ENCODE measurements at regions not wholly inside any gene's neighbourhood (a gene's known extent, or its start where the extent isn't known, plus 50 kb on each side); places are given as distances from the start of the nearest gene placed in this dataset.

DNA sequence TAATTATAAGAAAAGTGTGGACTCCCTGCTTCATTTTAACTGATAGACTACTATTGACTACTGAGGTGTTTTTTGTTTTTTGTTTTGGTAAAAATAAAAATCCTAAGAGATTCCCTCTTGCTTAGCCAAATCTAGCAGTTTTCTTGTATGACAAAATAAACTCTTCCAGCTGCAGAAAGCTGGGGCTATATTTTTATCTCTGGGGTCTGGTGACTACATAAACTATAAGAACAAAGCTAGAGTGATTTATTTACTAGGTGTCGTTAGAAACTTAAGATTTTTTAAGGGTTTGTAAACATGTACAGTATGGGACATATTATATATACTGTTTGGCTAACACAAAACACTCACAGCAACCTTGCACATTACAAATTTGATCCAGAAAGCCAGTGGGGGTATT, 467.4 kb upstream of the MPDZ start:
- no peak overlapping the region for H3K27ac ChIP-seq
- no peak for DNase-seq
- no peaks in the 10 kb centered on the region for H3K36me3 ChIP-seq
- H3K9me3 ChIP-seq: no peaks in the 10 kb centered on the region
- no peak for TF ChIP-seq POLR2A (IDR thresholded peaks at IDR 0.05)
- TF ChIP-seq, protein P1, sequence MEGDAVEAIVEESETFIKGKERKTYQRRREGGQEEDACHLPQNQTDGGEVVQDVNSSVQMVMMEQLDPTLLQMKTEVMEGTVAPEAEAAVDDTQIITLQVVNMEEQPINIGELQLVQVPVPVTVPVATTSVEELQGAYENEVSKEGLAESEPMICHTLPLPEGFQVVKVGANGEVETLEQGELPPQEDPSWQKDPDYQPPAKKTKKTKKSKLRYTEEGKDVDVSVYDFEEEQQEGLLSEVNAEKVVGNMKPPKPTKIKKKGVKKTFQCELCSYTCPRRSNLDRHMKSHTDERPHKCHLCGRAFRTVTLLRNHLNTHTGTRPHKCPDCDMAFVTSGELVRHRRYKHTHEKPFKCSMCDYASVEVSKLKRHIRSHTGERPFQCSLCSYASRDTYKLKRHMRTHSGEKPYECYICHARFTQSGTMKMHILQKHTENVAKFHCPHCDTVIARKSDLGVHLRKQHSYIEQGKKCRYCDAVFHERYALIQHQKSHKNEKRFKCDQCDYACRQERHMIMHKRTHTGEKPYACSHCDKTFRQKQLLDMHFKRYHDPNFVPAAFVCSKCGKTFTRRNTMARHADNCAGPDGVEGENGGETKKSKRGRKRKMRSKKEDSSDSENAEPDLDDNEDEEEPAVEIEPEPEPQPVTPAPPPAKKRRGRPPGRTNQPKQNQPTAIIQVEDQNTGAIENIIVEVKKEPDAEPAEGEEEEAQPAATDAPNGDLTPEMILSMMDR (IDR thresholded peaks at IDR 0.05): no peak
- H3K27me3 ChIP-seq: no peaks in the 10 kb centered on the region
- no peaks in the 10 kb centered on the region for H3K4me1 ChIP-seq
- no peak overlapping the region for H3K4me3 ChIP-seq

DNA sequence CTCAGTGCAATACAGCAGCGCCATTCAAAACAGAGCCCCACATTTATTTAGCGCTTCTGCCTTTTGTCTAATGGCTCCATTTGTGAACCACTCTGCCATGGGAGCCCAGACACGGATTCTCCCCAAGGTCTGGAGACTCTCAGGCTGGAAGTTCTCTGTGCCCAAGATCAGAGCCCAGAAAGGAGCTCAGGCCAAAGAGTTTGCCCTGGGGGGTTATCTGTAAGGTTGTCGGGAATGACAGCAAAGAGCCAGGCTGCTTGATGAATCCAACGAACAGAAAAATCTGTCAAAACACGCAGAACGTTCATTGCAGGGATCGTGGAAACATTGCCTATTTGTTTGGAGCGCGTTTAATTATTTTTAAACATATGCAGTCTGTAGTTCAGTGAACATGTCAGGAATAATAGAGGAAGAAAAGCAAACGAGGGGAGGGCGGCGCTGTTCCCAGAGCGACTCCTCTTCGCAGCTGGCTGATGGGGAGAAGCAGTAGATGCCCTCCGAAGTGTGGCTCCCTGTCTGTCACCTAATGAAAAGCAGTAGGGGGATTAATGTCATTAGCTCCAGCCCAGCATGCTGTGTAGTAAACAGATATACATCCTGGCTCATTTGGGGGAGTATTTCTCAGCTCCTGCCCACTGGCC, 464.9 kb upstream of the MPDZ start:
- H3K4me3 ChIP-seq: no peak overlapping the region
- TF ChIP-seq, protein P1 (IDR thresholded peaks at IDR 0.05): no peak
- no peak for TF ChIP-seq POLR2A (IDR thresholded peaks at IDR 0.05)
- no peaks in the 10 kb centered on the region for H3K9me3 ChIP-seq
- no peaks in the 10 kb centered on the region for H3K27me3 ChIP-seq
- DNase-seq: no peak
- H3K27ac ChIP-seq: no peak overlapping the region
- H3K4me1 ChIP-seq: no peaks in the 10 kb centered on the region
- no peaks in the 10 kb centered on the region for H3K36me3 ChIP-seq

DNA sequence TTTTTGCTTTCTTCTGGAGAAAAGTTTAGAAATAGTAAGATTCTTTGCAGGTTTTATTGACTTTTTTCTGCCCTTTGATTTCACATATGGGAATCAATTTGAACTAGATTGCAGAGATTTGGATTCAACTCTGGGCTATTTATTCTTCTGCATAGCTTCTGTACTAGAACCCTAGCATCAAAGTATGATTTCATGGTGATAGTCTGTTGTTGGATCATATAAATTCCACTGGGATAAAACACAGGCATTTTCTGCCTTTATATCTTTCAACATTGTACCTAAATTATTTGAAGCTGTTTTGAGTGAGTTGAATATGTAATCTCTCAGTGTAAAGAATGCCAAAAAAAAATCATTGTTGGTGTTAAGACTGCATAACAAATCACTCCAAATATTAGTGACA, 458.4 kb upstream of the MPDZ start:
- DNase-seq: no peak
- Histone ChIP-seq H3K36me3 (no peaks in the 10 kb centered on the region), H3K27me3 (no peaks in the 10 kb centered on the region), H3K9me3 (no peaks in the 10 kb centered on the region), H3K27ac (no peak overlapping the region), H3K4me1 (no peaks in the 10 kb centered on the region), H3K4me3 (no peak overlapping the region)
- TF ChIP-seq POLR2A (IDR thresholded peaks at IDR 0.05): no peak
- TF ChIP-seq, protein P1 (IDR thresholded peaks at IDR 0.05): no peak

DNA sequence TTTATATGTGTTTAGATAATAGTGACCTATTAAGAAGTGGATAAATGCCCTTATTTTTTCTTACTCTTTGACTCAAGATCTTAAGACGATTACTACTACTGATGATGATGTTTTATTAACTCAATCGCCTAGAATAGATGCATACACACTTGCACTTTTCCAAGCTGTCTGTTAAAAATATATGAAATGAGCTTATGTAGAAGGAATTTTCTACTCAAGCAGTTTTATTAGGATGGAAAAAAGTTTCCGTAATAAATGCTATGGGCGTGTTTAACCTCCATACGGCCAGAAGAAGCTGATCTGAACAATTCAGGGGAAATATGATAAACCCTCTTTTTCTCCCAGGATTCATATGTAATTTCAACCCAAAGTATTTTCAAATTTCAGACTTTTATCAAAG, 455.7 kb upstream of the MPDZ start:
- Histone ChIP-seq H3K9me3 (no peaks in the 10 kb centered on the region), H3K4me3 (no peak overlapping the region), H3K27me3 (no peaks in the 10 kb centered on the region), H3K4me1 (no peaks in the 10 kb centered on the region), H3K36me3 (no peaks in the 10 kb centered on the region), H3K27ac (no peak overlapping the region)
- no peak for DNase-seq
- no peak for TF ChIP-seq POLR2A (IDR thresholded peaks at IDR 0.05)
- TF ChIP-seq, protein P1 (IDR thresholded peaks at IDR 0.05): no peak

DNA sequence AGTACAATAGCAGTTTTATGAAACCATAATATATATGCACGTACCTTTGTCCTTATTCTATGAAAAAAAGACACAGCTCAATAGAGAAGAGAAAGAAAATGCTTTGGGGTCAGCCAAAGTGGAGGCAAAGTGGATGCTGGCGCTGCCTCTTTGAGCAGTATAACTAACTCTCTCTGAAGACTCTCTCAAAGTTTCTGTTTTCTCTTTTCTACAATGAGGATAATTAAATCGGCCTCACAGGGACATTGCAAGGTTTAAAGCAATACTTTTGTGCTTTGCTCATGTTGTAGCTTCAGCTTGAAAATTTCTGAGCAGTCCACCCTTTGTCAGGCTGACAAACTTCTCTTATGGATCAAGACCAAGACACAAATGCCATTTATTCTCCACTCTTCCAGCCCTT, 455.1 kb upstream of the MPDZ start:
- H3K4me1 ChIP-seq: no peaks in the 10 kb centered on the region
- H3K27ac ChIP-seq: no peak overlapping the region
- DNase-seq: no peak
- H3K36me3 ChIP-seq: no peaks in the 10 kb centered on the region
- H3K27me3 ChIP-seq: no peaks in the 10 kb centered on the region
- no peak for TF ChIP-seq POLR2A (IDR thresholded peaks at IDR 0.05)
- TF ChIP-seq, protein P1 (IDR thresholded peaks at IDR 0.05): no peak
- H3K9me3 ChIP-seq: no peaks in the 10 kb centered on the region
- H3K4me3 ChIP-seq: no peak overlapping the region

DNA sequence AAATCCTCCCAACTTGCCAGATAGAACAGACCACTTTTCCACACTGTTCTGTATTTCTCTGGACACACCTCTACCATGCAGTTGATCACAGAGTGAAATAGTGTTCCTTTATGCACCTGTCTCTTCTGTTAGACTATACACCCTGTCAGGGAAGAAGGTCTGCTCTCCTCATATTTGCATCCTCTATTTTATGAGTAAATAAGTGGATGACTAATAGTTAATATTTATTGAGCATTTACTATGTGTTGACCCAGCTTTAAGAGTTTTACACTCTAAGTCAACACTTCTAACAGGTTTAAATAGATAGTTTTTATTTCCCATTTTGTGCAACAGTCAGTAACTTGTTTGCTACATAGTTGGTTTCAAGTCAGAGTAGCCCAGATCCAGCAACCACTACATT, 452.8 kb upstream of the MPDZ start:
- H3K27me3 ChIP-seq: no peaks in the 10 kb centered on the region
- no peaks in the 10 kb centered on the region for H3K36me3 ChIP-seq
- no peak for DNase-seq
- no peak overlapping the region for H3K27ac ChIP-seq
- H3K9me3 ChIP-seq: no peaks in the 10 kb centered on the region
- H3K4me1 ChIP-seq: no peaks in the 10 kb centered on the region
- TF ChIP-seq, protein P1 (IDR thresholded peaks at IDR 0.05): no peak
- TF ChIP-seq POLR2A (IDR thresholded peaks at IDR 0.05): no peak
- H3K4me3 ChIP-seq: no peak overlapping the region

All from Peyer's patch (tissue), 4 donors.